ENCODE measurements at regions not wholly inside any gene's neighbourhood (a gene's known extent, or its start where the extent isn't known, plus 50 kb on each side); places are given as distances from the start of the nearest gene placed in this dataset.

DNA sequence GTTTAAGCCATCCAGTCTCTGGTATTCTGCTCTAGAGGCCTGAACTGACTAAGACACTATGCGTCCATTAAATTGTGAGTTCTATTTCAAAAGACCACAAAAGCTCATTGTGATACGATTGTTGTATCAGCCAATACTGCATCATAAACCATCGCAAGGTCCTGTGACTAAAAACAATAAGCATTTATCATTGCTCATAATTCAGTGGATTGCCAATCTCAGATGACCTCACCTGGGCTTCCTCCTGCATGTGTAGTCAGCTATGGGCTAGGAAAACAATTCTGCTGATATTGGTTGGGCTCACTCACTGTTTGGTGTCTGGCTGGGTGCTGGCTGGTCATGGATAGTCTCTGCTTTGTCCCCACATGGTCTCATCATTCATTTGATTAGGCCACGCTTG, 592.7 kb upstream of the BTBD3 start:
- TF ChIP-seq, protein P1, sequence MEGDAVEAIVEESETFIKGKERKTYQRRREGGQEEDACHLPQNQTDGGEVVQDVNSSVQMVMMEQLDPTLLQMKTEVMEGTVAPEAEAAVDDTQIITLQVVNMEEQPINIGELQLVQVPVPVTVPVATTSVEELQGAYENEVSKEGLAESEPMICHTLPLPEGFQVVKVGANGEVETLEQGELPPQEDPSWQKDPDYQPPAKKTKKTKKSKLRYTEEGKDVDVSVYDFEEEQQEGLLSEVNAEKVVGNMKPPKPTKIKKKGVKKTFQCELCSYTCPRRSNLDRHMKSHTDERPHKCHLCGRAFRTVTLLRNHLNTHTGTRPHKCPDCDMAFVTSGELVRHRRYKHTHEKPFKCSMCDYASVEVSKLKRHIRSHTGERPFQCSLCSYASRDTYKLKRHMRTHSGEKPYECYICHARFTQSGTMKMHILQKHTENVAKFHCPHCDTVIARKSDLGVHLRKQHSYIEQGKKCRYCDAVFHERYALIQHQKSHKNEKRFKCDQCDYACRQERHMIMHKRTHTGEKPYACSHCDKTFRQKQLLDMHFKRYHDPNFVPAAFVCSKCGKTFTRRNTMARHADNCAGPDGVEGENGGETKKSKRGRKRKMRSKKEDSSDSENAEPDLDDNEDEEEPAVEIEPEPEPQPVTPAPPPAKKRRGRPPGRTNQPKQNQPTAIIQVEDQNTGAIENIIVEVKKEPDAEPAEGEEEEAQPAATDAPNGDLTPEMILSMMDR (IDR thresholded peaks at IDR 0.05; ENCODE audit: insufficient read depth, low read depth, low read length), result no peak
- TF ChIP-seq EZH2 (IDR thresholded peaks at IDR 0.05; ENCODE audit: insufficient read depth, low read length), result no peak
